GM12875 (cell line): ENCODE measurements at regions not wholly inside any gene's neighbourhood (a gene's known extent, or its start where the extent isn't known, plus 50 kb on each side); places are given as distances from the start of the nearest gene placed in this dataset.

ENCODE experiments used
- H3K4me3 ChIP-seq: one replicate; pipeline ENCODE4 v1.5.1; 2011; ENCODE audit warnings: low read depth, low read length, control low read depth
- CTCF ChIP-seq: IDR thresholded peaks from 2 replicates; pipeline ENCODE4 v1.5.1; 2011; ENCODE audit warnings: low read depth, mild to moderate bottlenecking, control low read depth, inconsistent platforms, low read length, moderate library complexity, borderline replicate concordance; ENCODE audit not compliant: insufficient read depth

- no peak for TF ChIP-seq CTCF
- H3K4me3 ChIP-seq = no peak overlapping the region
Observed at GRCh38 chr3:34000301-34000700, 201.9 kb downstream of the PDCD6IP start.

GRCh38 chr3:34001022-34001421 lies 202.6 kb downstream of the PDCD6IP start:
- no peak for TF ChIP-seq CTCF
- H3K4me3 ChIP-seq = no peak overlapping the region

- no peak for TF ChIP-seq CTCF
- no peak overlapping the region for H3K4me3 ChIP-seq
Observed at GRCh38 chr3:34001990-34002389, 203.6 kb downstream of the PDCD6IP start.

GRCh38 chr3:34002569-34003100 lies 204.2 kb downstream of the PDCD6IP start:
- H3K4me3 ChIP-seq = no peak overlapping the region
- TF ChIP-seq CTCF = no peak

- TF ChIP-seq CTCF = no peak
- no peak overlapping the region for H3K4me3 ChIP-seq
Observed at GRCh38 chr3:34005886-34006285, 207.5 kb downstream of the PDCD6IP start.

GRCh38 chr3:34008191-34008590 lies 209.8 kb downstream of the PDCD6IP start:
- no peak overlapping the region for H3K4me3 ChIP-seq
- no peak for TF ChIP-seq CTCF

- no peak for TF ChIP-seq CTCF
- no peak overlapping the region for H3K4me3 ChIP-seq
Observed at GRCh38 chr3:34008836-34009809, 210.7 kb downstream of the PDCD6IP start.
